GM12865 (cell line): ENCODE measurements at regions not wholly inside any gene's neighbourhood (a gene's known extent, or its start where the extent isn't known, plus 50 kb on each side); places are given as distances from the start of the nearest gene placed in this dataset.

Experiments used
- DNase-seq: peaks from one replicate; pipeline ENCODE4 v3.0.0; 2010; ENCODE audit warnings: low read depth
- H3K4me3 ChIP-seq: 2 replicates; pipeline ENCODE4 v1.5.1; 2011; ENCODE audit warnings: mild to moderate bottlenecking, low read depth, low read length, control low read depth
- TF ChIP-seq, protein P1 (sequence below): IDR thresholded peaks from 2 replicates; pipeline ENCODE4 v1.5.1; 2011; ENCODE audit warnings: low read length, control low read depth, low read depth, inconsistent platforms; ENCODE audit not compliant: insufficient read depth; ENCODE audit errors: missing control alignments

DNA sequence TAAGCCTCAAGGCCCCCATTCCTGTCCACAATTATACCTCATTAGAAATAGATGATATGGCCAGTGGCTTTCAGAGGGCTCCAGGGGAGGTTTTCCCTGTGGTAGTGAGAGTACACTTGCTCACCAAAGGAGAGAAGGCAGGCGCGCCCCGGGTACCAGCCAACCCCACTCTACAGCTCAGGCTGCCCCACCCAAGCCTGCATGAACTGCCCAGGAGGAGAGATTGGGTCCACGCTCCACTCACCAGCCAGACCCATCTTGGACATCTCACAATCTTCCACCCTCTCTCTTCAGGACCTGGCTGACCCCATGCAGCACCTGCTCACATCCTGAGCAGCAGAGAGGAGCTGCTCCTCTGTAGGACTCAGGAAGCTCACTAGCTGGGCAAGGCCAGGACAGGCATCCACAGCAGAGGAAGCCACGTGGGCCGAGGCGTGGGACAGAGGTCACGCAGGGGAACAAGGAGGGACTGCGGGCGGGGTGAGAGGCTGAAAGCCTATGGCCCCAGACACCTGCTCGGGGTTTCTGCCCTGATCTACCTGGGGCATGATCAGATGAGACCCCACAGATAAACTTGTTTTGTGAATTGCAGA is 53.9 kb upstream of the GLI2 start:
- no peak for DNase-seq
- TF ChIP-seq, protein P1, sequence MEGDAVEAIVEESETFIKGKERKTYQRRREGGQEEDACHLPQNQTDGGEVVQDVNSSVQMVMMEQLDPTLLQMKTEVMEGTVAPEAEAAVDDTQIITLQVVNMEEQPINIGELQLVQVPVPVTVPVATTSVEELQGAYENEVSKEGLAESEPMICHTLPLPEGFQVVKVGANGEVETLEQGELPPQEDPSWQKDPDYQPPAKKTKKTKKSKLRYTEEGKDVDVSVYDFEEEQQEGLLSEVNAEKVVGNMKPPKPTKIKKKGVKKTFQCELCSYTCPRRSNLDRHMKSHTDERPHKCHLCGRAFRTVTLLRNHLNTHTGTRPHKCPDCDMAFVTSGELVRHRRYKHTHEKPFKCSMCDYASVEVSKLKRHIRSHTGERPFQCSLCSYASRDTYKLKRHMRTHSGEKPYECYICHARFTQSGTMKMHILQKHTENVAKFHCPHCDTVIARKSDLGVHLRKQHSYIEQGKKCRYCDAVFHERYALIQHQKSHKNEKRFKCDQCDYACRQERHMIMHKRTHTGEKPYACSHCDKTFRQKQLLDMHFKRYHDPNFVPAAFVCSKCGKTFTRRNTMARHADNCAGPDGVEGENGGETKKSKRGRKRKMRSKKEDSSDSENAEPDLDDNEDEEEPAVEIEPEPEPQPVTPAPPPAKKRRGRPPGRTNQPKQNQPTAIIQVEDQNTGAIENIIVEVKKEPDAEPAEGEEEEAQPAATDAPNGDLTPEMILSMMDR, result no peak
- no peak overlapping the region for H3K4me3 ChIP-seq

DNA sequence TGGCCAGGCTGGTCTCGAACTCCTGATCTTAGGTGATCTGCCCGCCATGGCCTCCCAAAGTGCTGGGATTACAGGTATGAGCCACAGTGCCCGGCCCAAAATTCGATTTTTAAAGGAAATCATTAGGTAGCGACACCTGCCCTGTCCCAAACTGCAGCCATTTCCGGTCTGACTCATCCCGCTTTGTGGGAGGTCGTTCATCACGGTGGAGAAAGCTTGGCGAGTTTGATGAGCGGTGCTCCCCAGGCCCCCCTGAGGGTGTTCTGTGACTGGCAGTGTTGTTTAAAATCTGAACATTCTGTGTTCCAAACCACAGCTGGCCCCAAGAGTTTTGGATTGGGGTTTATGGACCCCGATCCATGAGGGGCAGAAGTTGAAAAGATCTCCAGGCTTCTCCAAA is 53.0 kb upstream of the GLI2 start:
- DNase-seq, result no peak
- H3K4me3 ChIP-seq, result no peak overlapping the region
- TF ChIP-seq, protein P1, result no peak

DNA sequence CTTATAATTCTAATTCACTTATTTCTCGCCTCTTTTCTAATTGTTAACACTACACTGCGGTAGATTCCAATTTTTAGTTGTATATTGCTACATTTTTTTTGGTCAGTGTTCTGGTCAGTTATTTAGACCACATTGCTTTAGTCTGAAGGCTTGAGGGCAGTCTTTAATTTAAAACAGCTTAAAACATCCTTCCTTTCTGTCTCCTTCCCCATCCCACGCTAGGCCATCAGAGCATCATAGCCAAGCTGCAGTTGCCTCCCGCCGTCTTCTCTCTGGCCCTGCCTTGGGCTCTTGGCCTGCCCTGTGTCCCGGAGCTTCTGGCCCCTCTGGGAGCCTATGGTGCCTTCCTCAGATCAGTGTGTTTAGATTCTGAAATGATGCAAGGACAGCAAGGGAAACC is 52.6 kb upstream of the GLI2 start:
- no peak overlapping the region for H3K4me3 ChIP-seq
- TF ChIP-seq, protein P1, result no peak

DNA sequence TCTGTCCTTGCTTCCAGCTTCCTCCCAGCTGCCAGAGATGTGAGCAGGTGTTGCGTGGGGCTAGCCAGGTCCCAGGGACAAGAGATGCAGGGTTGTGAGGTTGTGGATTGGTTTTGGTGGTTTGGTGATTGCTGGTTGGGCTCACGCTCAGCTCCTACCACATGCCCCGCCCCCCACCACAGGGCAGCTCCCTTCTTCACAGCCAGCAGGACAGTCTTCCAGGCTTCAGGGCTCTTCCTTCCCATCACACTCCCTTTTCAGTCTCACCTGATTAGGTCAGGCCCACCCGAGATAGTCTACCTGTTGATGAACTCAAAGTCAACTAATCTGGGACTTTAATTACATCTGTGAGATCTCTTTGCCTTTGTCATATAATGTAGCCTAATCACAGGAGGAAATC is 52.0 kb upstream of the GLI2 start:
- TF ChIP-seq, protein P1, result no peak
- H3K4me3 ChIP-seq, result no peak overlapping the region
- no peak for DNase-seq

More for the DNA sequence above, 52.6 kb upstream of the GLI2 start:
- no peak for DNase-seq

DNA sequence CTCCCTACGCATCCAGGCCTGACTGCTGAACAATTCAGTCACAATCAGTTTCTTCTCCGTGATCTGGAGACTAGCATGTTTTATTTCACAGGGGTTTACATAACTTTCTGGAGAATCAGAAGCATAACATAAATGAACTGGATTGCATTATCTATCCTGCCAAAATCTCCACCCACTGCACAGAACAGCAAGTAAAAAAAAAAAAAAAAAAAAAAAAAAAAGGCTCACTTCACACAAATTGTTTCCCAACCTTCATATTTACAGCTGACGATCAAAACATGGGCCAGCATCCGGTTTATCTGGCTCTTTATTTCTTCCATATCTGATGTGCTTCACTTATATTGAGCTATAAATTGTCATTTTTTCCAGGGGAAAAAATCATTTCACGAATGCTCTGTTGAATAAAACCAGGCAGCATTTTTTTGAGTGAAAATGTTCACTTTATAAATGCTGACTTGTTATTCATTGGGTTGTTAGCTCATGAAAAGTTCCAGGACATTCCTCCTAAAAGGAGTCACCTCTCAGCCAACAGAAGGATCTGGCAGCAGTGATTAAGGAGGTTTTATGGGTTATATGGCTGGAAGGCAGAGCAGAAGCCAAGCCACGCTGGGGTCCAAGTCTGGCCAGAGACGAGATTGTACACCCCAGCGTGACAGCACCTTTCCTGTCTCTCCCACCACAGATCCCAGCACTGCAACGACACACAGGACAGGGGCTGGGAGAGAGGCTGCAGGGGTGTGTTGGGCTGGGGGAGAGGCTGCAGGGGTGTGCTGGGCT is 51.2 kb upstream of the GLI2 start:
- TF ChIP-seq, protein P1, result no peak
- DNase-seq, result no peak
- H3K4me3 ChIP-seq, result no peak overlapping the region

DNA sequence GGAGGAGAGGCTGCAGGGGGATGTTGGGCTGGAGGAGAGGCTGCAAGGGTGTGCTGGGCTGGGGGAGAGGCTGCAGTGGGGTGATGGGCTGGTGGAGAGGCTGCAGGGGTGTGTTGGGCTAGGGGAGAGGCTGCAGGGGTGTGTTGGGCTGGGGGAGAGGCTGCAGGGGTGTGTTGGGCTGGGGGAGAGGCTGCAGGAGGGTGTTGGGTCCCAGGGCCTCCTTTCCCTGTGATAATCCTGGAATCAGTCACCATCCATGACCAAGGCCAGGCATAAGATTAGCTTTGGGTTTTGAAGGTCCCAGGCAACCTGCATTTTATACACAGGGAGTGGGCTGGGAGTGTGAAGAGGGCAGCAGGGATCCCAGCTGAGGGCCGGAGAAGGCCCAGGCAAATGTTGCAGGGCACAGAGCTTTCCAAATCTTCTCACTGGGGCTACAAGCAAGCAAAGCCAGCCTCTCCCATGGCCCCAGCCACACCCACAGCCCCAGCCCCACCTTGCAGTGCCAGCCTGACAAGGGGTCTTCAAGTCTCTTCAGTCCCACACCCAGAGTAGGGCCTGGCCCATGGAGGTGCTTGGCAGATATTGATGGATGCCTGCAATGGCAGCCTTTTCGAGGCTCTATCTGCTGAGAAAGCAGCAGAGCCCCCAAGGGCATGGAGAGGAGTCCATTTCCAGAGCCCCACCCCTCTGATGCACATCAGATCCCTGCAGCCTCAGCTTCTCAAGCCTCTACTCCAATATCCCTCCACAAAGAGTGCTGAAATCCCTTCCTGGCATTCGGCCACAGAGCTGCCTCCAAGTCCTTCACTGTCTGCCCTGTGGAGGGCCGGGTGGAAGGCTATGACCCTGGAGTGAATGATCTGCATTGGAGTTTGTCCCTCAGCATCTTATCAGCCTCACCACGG is 50.3 kb upstream of the GLI2 start:
- TF ChIP-seq, protein P1, result no peak
- no peak overlapping the region for H3K4me3 ChIP-seq
- no peak for DNase-seq
